Omental fat pad (tissue), 3 donors: ENCODE measurements at regions not wholly inside any gene's neighbourhood (a gene's known extent, or its start where the extent isn't known, plus 50 kb on each side); places are given as distances from the start of the nearest gene placed in this dataset.

Experiments used
- ATAC-seq: fragments of 150-250 bp; one replicate; pipeline ENCODE4 v1.9.1; 2016; ENCODE audit warnings: mild to moderate bottlenecking, moderate library complexity; ENCODE audit not compliant: low FRiP score
- DNase-seq: peaks from one replicate; pipeline ENCODE4 v3.0.0-alpha.2; 2019; ENCODE audit warnings: low spot score
- CTCF ChIP-seq, 3 donors: fragments of 450-650 bp; IDR thresholded peaks; one replicate each; pipeline ENCODE4 v1.5.1; 2016 to 2017; ENCODE audit warnings: antibody characterized with exemption in 3 of 3, mild to moderate bottlenecking in 3 of 3, moderate library complexity in 2 of 3

DNA sequence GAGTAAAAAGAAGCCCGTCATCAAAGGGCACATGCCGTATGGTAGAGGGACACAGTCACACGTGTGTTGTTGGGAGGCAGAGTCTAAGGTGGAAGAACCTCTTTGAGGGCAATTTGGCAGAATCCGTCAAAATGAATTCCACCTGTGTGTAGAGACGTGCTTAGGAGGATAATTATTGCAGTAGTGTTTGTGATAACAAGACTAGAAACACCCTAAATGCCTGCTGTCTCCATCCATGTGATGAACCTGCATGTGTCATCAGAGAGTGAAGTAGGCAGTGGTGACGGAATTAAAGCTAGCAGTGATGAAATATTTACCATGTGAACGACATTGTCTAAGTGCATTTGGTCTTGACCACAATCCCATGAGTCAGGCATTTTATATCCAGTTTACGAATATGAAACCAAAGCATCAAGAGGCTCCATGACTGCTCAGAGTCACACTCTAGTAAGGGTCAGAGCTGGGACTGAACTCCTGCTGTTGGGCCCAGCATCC, 61.3 kb upstream of the ADORA2B start:
- no peak for DNase-seq
- TF ChIP-seq CTCF (IDR thresholded peaks at IDR 0.05): no peak
- no peak for ATAC-seq

- DNase-seq (no peak), ATAC-seq (no peak)
- no peak for TF ChIP-seq CTCF (IDR thresholded peaks at IDR 0.05)
These were observed 60.2 kb upstream of the ADORA2B start for GRCh38 chr17:15884731-15885130.

GRCh38 chr17:15885770-15886169, 59.2 kb upstream of the ADORA2B start:
- ATAC-seq (no peak), DNase-seq (no peak)
- no peak for TF ChIP-seq CTCF (IDR thresholded peaks at IDR 0.05)

DNA sequence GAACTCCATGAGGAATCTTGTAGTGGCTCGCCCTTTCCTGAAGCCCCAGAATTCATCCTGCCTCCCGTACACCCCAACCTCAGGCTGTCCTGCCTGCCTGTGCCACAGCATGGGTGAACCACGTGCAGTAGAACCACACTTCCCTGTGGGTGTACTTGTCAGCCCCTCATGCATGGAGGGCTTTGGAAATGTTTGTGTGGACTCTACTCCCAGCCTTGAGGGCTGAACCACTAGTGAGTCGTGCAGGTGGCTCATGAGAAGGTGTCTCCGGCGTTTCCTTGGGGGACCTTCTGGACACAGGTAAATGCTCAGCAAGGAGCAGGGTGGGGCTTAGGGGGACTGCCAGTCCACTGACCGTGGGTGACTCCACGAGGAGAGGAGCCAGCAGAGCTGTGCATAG, 58.7 kb upstream of the ADORA2B start:
- TF ChIP-seq CTCF (IDR thresholded peaks at IDR 0.05): no peak
- no peak for DNase-seq
- ATAC-seq: no peak

- DNase-seq (no peak), ATAC-seq (no peak)
- TF ChIP-seq CTCF (IDR thresholded peaks at IDR 0.05): no peak
These were observed 58.1 kb upstream of the ADORA2B start for GRCh38 chr17:15886804-15887203.

DNA sequence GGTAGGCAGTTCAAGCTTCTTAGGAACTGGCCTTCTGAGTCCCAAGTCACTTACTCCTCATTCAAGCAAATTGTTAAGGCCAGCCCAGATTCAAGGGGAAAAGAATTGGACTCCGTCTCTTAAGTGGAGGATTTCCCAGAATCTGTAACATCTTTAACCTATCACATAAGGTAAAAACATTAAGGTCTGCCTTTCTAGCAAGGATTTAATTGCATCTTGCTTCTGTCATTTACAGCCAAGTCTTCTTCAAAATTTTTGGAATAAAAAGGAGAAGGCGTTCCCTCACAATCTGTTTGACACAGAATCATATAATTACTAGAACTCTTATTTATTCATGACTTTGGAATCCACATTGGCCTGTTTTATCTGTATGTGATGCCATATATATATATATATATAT, 56.5 kb upstream of the ADORA2B start:
- no peak for DNase-seq
- no peak for TF ChIP-seq CTCF (IDR thresholded peaks at IDR 0.05)
- no peak for ATAC-seq

- ATAC-seq (no peak), DNase-seq (no peak)
- no peak for TF ChIP-seq CTCF (IDR thresholded peaks at IDR 0.05)
These were observed 54.5 kb upstream of the ADORA2B start for GRCh38 chr17:15890279-15890892.
